ENCODE measurements at regions not wholly inside any gene's neighbourhood (a gene's known extent, or its start where the extent isn't known, plus 50 kb on each side); places are given as distances from the start of the nearest gene placed in this dataset.

DNA sequence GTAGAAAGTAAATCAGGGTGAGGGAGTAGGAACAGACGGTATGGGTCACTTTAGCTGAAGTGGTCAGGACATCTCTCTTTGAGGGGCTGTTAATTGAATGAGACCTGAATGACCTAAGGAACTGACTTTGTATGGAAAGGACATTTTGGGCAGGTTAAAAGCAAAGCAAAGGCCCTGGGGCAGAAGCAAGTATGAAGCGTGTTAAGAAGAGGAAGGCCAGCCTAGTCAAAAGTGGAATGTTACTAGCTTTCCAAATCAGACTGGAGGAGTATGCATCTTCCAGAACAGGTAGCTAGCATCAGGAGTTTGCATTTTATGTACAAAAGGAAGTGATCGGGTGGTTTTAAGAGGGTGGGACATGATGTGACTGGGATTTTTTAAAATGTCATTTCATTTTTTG lies 70.9 kb upstream of the PCGF5 start:
- no peak for DNase-seq

DNA sequence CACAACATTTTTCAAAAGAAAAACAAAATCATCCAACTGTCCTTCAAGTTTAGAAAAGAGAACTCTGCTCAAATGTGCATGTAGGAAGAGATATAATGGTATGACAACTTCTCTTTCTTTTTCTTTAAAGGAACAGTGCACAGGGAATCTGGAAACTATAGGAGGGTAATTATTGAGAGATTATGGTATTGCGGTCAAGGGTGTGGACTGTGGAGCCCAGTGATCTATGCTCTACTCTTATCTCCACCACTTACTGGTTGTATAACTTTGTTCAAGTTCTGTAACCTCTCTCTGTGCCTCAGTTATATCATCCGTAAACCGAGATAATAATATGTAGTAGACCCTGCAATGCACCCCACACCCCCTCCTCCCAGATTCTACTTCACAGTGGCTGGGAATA lies 69.8 kb upstream of the PCGF5 start:
- DNase-seq: no peak

DNA sequence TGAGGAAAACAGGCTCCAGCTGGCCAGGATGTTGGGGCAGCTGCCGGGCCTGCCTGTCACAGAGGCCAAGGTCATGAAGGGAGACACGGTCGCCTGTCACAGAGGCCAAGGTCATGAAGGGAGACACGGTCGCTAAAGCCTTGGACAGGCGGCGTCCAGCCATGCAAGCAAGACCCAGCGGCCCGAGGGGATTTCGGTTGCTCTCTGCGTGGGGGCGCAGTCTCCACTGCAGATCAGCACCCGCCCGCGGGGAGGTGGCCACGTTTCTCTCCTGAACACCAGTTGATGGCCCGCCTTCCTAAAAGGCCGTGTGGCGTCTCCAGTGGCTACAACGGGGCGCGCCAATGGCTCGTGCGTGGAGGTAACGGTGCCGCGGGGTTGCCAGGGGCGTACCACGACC lies 67.0 kb upstream of the PCGF5 start:
- DNase-seq: no peak

DNA sequence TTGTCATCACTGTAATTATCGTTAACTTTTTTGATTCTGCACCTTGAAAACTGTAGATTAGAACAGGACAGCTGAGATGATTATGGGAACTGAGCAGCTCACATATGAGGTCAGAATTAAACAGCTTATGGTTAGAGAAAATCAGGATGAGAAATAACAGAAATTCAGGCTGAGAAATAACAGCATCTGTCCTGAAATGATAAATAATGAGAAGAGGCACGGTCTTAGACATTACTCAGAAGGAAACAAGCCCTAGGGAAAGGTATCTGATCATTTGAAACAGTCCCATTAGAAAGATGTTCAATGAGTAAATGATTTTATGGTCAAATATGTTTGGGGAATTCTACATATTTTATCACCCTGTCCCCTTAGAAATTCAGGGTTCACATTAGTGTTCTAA lies 65.6 kb upstream of the PCGF5 start:
- no peak for DNase-seq

DNA sequence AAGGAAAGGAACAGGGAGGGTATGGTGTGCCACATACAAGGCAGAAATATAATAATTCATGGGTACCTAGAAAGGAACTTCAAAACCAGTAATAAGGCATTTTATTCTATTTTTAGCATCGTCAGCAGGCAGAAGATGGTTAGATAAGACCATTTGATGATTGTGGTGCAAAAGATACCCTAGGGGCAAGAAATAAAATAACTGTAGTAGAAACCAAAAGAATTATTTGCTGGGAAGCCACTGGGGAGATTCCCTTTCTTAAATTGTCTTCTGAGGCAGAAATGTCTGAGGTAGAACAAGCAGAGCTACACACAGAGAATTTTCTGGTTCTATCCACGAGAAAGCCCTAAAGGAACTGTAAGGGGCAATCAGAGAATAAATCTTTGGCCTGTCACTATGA lies 64.3 kb upstream of the PCGF5 start:
- DNase-seq: no peak

DNA sequence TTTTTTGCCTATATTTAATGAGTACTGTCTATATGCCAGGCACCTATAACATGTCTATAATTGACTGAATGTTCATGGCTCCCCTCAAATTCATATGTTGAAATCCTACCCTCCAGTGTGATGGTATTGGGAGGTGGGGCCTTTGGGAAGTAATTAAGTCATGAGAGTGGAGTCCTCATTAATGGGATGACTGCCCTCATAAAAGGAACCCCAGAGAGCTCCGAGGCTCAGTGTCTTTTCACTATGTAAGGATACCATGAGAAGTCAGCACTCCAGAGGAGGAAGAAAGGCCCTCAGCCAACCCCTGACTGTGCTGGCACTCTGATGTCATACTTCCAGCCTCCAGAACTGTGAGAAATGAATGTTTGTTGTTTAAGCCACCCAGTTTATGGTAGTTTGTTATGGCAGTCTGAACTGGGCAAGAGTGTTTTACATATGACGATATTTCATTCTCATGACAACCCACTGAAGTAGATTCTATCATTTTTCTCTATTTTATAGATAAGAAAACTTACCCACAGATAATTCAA lies 61.1 kb upstream of the PCGF5 start:
- no peak for DNase-seq

DNA sequence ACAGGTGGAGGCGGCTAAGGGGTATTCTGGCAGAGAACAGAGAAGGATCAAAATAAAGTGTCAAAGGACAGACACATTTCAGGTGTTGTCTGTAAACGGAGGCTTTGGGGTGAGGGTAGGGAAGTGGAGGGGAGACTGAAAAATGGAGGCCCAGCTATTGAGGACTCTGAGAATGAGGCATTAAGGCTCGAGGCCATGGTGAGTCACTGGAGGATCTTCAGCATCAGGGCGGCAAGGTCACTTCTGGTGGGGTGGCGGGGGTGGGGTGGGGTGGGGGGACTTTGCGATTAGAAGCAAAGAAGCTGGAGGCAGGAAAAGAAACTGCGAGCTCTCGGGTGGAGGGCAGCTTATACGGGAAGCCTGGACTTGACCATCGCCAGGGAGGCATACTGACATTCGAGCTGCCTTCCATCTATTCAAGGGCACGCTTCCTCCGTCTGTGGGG lies 58.4 kb upstream of the PCGF5 start:
- DNase-seq: no peak

DNA sequence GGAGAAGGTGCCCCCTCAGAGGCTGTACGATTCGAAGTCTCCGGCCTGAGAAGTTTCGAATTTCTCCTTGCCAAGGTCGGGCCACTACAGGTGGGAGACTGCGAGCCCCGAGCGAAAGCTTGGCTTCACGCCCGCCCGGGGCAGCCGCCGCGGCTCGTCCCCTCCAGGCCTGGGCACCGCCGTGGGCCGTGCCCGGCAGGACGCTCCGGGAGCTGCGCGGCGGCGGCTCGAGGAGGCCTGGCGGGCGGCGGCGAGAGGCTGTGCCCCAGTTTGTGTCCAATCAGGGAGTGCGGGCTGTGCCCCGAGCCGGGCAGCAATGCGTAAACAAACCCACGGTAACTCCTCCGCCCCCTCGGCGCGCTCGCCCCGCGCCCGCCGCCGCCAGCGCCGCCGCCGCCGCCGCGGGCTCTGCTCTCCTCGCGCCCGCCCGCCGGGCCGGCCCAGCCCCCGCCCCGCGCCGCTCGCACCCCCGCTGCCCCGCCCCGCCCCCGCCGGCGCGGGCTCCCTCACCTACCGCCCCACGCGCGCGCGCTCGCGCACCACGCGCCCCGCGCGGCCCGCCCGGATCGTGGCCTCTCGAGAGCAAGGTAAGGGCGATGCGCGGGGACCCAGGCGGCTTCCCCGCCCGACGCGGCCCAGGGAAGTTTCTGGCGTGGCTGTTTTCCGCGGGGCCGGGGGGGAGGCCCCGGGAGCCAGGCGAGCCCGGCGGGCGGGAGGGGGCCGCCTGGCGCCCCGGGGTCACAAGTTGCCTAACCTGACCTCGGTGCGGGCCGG lies 57.8 kb upstream of the PCGF5 start:
- no peak for DNase-seq

DNA sequence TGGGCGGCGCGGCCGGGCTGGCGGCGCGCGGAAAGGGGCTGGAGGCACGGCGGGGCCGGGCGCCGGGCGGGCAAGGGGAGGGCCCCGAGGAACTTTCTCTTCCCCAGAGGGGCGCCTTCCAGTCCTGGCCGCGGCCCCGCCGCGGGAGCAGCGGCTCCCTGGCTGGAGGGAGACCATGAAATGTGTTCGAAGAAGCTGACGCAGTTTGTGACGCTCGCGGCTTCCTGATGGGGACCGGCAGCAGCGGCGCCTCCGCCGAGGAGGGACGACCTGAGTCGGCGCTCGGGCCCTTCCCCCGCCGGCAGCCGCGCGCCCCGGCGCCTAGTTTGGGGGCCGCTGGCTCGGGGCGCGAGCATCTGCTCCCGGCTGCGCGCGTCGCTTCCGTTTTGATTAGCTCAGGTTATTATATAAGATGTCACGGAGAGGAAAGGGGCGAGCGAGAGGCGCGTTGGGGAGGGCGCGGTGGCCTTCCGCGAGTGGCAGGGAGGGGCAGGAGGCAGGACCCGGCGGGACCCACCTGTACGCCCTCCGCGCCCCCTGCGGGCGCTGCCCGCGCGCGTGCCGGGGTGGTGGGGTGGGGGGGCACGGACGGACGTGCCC lies 57.1 kb upstream of the PCGF5 start:
- no peak for DNase-seq

DNA sequence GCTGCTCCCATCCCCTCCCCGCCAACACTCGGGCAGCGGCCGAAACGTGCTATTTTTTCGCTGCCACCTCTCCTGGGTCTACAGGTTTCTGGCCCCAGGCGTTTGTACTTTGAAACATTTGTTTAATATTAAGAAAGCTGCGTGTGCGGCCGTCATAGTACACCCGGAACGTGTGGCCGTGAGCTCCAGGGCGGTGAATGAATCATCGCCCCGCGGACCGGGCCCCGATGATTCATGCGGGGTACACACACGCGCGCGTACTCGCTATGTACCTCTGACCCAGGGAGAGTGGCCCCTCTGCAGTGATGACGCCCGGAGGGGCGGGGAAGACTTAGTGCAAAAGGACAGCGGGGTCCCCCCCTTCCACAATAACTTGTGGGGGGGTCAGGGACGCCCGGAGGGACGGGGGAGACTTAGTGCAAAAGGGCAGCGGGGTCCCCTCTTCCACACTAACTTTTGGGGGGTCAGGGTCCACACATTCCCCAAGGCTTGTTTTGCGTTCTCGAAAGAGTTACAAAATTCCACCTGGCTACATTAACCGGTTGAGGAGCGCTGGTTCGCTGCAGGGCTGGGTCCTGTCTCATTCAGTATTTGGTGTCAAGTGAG lies 56.5 kb upstream of the PCGF5 start:
- DNase-seq: no peak

DNA sequence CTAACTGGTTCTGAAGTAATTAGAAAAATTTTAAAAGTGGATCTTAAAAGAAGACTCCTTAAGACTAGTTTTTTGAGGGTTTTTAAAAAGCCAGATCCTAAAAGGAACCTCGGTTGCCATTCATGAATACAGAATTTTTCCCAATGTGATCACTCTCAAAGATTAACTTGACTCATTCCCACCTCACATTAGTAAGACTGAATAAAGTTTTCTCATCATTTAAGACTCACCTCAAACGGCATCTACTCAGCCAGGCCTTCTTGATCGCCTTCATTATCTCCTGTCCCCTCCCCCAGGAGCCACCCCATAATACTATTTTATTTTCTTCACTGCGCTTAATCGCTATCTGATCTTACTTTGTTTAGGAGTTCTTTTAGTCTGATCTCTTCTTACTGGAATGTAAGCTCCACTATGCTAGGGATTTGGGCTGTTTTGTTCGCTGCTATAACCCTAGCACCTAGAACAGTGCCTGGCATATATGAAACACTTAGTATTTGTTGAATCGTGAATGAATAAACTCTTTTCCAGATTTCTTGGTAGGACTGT lies 55.9 kb upstream of the PCGF5 start:
- no peak for DNase-seq

DNA sequence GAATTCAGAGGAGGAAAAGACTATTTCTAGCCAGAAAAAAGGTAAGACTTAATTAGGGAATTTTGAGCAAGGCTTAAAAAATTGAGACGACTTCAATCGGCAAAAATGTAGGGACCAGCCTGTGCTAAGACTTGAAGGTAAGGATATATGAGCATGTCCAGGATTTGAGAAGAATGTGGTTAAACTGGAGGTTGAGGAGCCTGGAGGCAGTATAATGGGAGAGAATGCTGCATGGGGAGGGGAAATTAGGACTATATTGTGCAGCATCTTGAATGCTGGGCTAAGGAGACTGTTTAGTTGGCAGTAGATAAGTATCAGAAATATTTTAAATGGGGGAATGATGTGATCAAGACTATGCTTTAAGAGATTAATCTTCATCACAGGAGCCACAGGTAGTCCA lies 53.1 kb upstream of the PCGF5 start:
- DNase-seq: no peak

DNA sequence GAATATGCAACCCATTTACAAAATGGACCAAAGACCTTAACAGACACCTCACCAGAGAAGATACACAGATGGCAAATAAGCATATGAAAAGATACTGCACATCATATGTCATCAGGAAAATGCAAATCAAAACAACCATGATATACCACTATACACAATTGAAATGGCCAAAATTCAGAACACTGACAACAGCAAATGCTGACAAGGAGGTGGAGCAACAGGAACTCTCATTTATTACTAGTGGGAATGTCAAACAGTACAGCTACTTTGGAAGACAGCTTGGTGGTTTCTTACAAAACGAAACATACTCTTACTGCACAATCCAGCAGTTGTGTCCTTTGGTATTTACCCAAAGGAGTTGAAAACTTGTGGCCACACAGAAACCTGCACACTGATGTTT lies 50.0 kb upstream of the PCGF5 start:
- no peak for DNase-seq
